K562 (cell line): ENCODE measurements at regions not wholly inside any gene's neighbourhood (a gene's known extent, or its start where the extent isn't known, plus 50 kb on each side); places are given as distances from the start of the nearest gene placed in this dataset.

Experiments
- ATAC-seq: fragments of 200-7000 bp; cut with Tn5 transposase; 3 replicates; pipeline ENCODE4 v1.9.1; 2020; ENCODE audit warnings: moderate library complexity
- BruUV-seq: library from RNA; stranded (reverse); fragments of 400-500 nt; replicated peaks from 2 replicates; lab custom pipeline; 2021; lab: Mats Ljungman, UMichigan
- CTCF ChIA-PET: fragments of 300-600 bp; formaldehyde crosslinking; extraction: SDS; loops from one replicate; lab custom pipeline; 2021; ENCODE audit warnings: low intra/inter-chr PET ratio; lab: Yijun Ruan, JAX
- POLR2A ChIA-PET: fragments of 300-600, 350-650 bp; sonication (Branson Sonifier 250); formaldehyde crosslinking; extraction: SDS; loops from one replicate; lab custom pipeline; 2021; ENCODE audit warnings: antibody characterized with exemption, inconsistent platforms; lab: Yijun Ruan, JAX
- DNase-seq, 4 experiments: peaks; one replicate each; pipeline versions ENCODE4 v3.0.0 to v3.0.0-alpha.2; 2011 to 2018; ENCODE audit warnings: low spot score in 3 of 4, mixed read lengths in 3 of 4; ENCODE audit errors: extremely low read depth in 1 of 4
- FAIRE-seq: peaks from 2 replicates; lab custom pipeline; 2011; peaks lifted over from hg19 to GRCh38; lab: Jason Lieb, UNC
- H2AFZ ChIP-seq: 2 replicates; pipeline ENCODE4 v1.6.0; 2011; ENCODE audit warnings: low read depth, low read length, control low read depth, inconsistent platforms
- H3K27ac ChIP-seq: fragments of 200-600 bp; 3 replicates; pipeline ENCODE4 v1.8.0; 2011; ENCODE audit warnings: low read depth, mild to moderate bottlenecking, control low read depth, inconsistent platforms, low read length, moderate library complexity, mixed read lengths; ENCODE audit errors: extremely low read depth
- H3K27me3 ChIP-seq, 2 experiments: fragments of 300-600 bp in 1 of 2; 2 replicates in 1 of 2; 3 replicates in 1 of 2; pipeline versions ENCODE4 v1.6.0 to v1.8.0; 2011; ENCODE audit warnings: inconsistent platforms in 2 of 2, low read length in 2 of 2, mild to moderate bottlenecking in 1 of 2, mixed read lengths in 1 of 2, moderate library complexity in 1 of 2; ENCODE audit not compliant: control insufficient read depth in 2 of 2, insufficient read depth in 2 of 2
- H3K36me3 ChIP-seq: fragments of 300-600 bp; 3 replicates; pipeline ENCODE4 v1.8.0; 2011; ENCODE audit warnings: mild to moderate bottlenecking, low read length, inconsistent platforms; ENCODE audit not compliant: control insufficient read depth, insufficient read depth
- H3K4me1 ChIP-seq, 2 experiments: fragments of 200-600 bp in 1 of 2; replicated peaks in 1 of 2; 2 replicates in 1 of 2; 3 replicates in 1 of 2; pipeline versions ENCODE4 v1.5.1 to v1.8.0; 2011; ENCODE audit warnings: inconsistent platforms in 2 of 2, low read length in 2 of 2, mild to moderate bottlenecking in 1 of 2, mixed read lengths in 1 of 2, moderate library complexity in 1 of 2; ENCODE audit not compliant: control insufficient read depth in 2 of 2, insufficient read depth in 2 of 2
- H3K4me2 ChIP-seq: 2 replicates; pipeline ENCODE4 v1.6.1; 2011; ENCODE audit warnings: low read length, control low read depth, inconsistent platforms, mixed read lengths; ENCODE audit not compliant: insufficient read depth
- H3K4me3 ChIP-seq: fragments of 200-600 bp; sonication (generic), shearing (Covaris generic); 2 replicates; pipeline ENCODE4 v1.5.1; 2016; ENCODE audit warnings: control low read depth, inconsistent platforms
- H3K79me2 ChIP-seq: fragments of 200-600 bp; 3 replicates; pipeline ENCODE4 v1.8.0; 2011; ENCODE audit warnings: low read length, inconsistent platforms; ENCODE audit not compliant: control insufficient read depth, insufficient read depth
- H3K9ac ChIP-seq, 2 experiments: 2 replicates each; pipeline versions ENCODE4 v1.6.0 to v1.6.1; 2011; ENCODE audit warnings: low read depth in 2 of 2, low read length in 2 of 2, control low read depth in 1 of 2, inconsistent platforms in 1 of 2, mild to moderate bottlenecking in 1 of 2, mixed read lengths in 1 of 2; ENCODE audit not compliant: insufficient read depth in 1 of 2
- H3K9me1 ChIP-seq: one replicate; pipeline ENCODE4 v1.6.0; 2011; ENCODE audit warnings: inconsistent platforms, mild to moderate bottlenecking, low read length, moderate library complexity; ENCODE audit not compliant: control insufficient read depth, insufficient read depth
- H3K9me3 ChIP-seq: replicated peaks from 2 replicates; pipeline ENCODE4 v1.5.1; 2011; ENCODE audit warnings: low read depth, low read length, inconsistent platforms; ENCODE audit not compliant: control insufficient read depth, insufficient read depth
- H4K20me1 ChIP-seq: replicated peaks from 2 replicates; pipeline ENCODE4 v1.6.1; 2011; ENCODE audit warnings: low read length, inconsistent platforms, mixed read lengths; ENCODE audit not compliant: control insufficient read depth, insufficient read depth
- KHSRP ChIP-seq: fragments of 450-650 bp; IDR thresholded peaks from 2 replicates; pipeline ENCODE4 v1.6.1; 2017
- PHTF2 ChIP-seq: fragments of 250-450 bp; sonication (Bioruptor Pico); IDR thresholded peaks from 2 replicates; pipeline ENCODE4 v1.5.0; 2021; ENCODE audit warnings: mild to moderate bottlenecking
- RHOXF2B ChIP-seq: fragments of 250-450 bp; sonication (Bioruptor Pico); conservative IDR thresholded peaks from 2 replicates; pipeline ENCODE4 v1.5.1; 2021
- RNF2 ChIP-seq: sonication (generic); IDR thresholded peaks from 2 replicates; pipeline ENCODE4 v1.6.1; 2016
- TCF7 ChIP-seq: sonication (generic); IDR thresholded peaks from 2 replicates; pipeline ENCODE4 v1.6.1; 2016; ENCODE audit warnings: antibody characterized with exemption, borderline replicate concordance
- TRIM24 ChIP-seq, 2 experiments: fragments of 450-650 bp; IDR thresholded peaks; 2 replicates each; pipeline ENCODE4 v1.6.1; 2016
- XRCC5 ChIP-seq: fragments of 200-400 bp; formaldehyde crosslinking; IDR thresholded peaks from 2 replicates; pipeline ENCODE4 v1.6.1; 2017; ENCODE audit warnings: low read depth, mild to moderate bottlenecking, low read length
- WGBS: fragments of 100-300 bp; shearing (Covaris generic); methylation state at CpG from one replicate; pipeline ENCODE4 v1.1.6; 2016; ENCODE audit warnings: low coverage, mixed read lengths; ENCODE audit not compliant: insufficient coverage; ENCODE audit errors: missing lambda C conversion rate; 5-methylcytosine and 5-hydroxymethylcytosine counted together
- in situ Hi-C: fragments of 300-500 bp; cut with MboI; formaldehyde crosslinking; loops from 4 replicates; pipeline ENCODE4 v1.15.0; 2018; ENCODE audit warnings: inconsistent platforms, mixed read lengths
- intact Hi-C: fragments of 100-400 bp; cut with micrococcal nuclease; formaldehyde crosslinking; loops from 2 replicates; pipeline ENCODE4 v1.14.2; 2022
- TF ChIP-seq, protein P1 (sequence below): fragments of 450-650 bp; formaldehyde crosslinking; IDR thresholded peaks from 2 replicates; pipeline ENCODE4 v1.4.0; 2020; ENCODE audit warnings: mild to moderate bottlenecking
- TF ChIP-seq, protein P2 (sequence below), 2 experiments: fragments of 450-650 bp in 1 of 2; sonication (generic) in 1 of 2; formaldehyde crosslinking in 1 of 2; IDR thresholded peaks; 2 replicates each; pipeline versions ENCODE4 v1.7.1 to v1.9.0; 2016 to 2022; ENCODE audit warnings: inconsistent platforms in 1 of 2, mild to moderate bottlenecking in 1 of 2, missing genetic modification reagents in 1 of 2
- TF ChIP-seq, protein P3 (sequence below): sonication (generic); formaldehyde crosslinking; IDR thresholded peaks from 2 replicates; pipeline ENCODE4 v1.9.0; 2022; ENCODE audit warnings: mild to moderate bottlenecking, missing genetic modification reagents

DNA sequence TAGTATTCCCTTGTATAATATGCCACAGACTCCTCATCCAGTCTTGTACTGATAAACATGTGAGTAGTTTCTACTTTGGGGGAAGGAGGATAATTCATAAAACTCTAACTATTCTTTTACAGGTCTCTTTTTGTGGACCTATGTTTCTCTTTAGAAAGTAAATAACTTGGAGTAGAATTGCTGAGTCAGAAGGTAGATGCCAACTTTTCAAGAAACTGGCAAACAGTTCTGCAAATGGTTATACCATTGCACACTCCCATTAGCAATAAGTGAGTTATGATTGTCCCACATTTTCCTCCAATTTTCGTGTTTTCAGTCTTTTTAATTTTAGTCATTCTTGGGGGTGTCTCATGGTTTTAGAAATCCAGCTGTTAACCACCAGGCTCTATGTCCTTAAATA, 477.2 kb upstream of the LRRTM4 start:
- ATAC-seq (no peak), FAIRE-seq (no peak), DNase-seq (no peak)
- no peaks in the 10 kb centered on the region for H3K4me1 ChIP-seq
- H3K27ac ChIP-seq: no peak overlapping the region
- H3K9ac ChIP-seq: no peak overlapping the region
- no peak overlapping the region for H3K4me3 ChIP-seq
- BruUV-seq: no TSS peak
- no peak overlapping the region for H2AFZ ChIP-seq
- no peak for TF ChIP-seq RHOXF2B (CRISPR knock-in tag)
- TF ChIP-seq PHTF2 (CRISPR knock-in tag): no peak
- no peak for TF ChIP-seq TCF7
- TF ChIP-seq, protein P1, sequence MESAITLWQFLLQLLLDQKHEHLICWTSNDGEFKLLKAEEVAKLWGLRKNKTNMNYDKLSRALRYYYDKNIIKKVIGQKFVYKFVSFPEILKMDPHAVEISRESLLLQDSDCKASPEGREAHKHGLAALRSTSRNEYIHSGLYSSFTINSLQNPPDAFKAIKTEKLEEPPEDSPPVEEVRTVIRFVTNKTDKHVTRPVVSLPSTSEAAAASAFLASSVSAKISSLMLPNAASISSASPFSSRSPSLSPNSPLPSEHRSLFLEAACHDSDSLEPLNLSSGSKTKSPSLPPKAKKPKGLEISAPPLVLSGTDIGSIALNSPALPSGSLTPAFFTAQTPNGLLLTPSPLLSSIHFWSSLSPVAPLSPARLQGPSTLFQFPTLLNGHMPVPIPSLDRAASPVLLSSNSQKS (CRISPR knock-in tag): no peak
- TF ChIP-seq KHSRP: no peak
- TF ChIP-seq RNF2: no peak
- TF ChIP-seq TRIM24 (IDR thresholded peaks at IDR 0.05): no peak
- TF ChIP-seq, protein P2, sequence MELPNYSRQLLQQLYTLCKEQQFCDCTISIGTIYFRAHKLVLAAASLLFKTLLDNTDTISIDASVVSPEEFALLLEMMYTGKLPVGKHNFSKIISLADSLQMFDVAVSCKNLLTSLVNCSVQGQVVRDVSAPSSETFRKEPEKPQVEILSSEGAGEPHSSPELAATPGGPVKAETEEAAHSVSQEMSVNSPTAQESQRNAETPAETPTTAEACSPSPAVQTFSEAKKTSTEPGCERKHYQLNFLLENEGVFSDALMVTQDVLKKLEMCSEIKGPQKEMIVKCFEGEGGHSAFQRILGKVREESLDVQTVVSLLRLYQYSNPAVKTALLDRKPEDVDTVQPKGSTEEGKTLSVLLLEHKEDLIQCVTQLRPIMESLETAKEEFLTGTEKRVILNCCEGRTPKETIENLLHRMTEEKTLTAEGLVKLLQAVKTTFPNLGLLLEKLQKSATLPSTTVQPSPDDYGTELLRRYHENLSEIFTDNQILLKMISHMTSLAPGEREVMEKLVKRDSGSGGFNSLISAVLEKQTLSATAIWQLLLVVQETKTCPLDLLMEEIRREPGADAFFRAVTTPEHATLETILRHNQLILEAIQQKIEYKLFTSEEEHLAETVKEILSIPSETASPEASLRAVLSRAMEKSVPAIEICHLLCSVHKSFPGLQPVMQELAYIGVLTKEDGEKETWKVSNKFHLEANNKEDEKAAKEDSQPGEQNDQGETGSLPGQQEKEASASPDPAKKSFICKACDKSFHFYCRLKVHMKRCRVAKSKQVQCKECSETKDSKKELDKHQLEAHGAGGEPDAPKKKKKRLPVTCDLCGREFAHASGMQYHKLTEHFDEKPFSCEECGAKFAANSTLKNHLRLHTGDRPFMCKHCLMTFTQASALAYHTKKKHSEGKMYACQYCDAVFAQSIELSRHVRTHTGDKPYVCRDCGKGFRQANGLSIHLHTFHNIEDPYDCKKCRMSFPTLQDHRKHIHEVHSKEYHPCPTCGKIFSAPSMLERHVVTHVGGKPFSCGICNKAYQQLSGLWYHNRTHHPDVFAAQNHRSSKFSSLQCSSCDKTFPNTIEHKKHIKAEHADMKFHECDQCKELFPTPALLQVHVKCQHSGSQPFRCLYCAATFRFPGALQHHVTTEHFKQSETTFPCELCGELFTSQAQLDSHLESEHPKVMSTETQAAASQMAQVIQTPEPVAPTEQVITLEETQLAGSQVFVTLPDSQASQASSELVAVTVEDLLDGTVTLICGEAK (IDR thresholded peaks at IDR 0.05): no peak
- TF ChIP-seq, protein P2 (CRISPR knock-in tag; IDR thresholded peaks at IDR 0.05): no peak
- TF ChIP-seq XRCC5: no peak
- TF ChIP-seq, protein P3, sequence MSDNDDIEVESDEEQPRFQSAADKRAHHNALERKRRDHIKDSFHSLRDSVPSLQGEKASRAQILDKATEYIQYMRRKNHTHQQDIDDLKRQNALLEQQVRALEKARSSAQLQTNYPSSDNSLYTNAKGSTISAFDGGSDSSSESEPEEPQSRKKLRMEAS (CRISPR knock-in tag): no peak
- H4K20me1 ChIP-seq: no peaks in the 10 kb centered on the region
- no peaks in the 10 kb centered on the region for H3K79me2 ChIP-seq
- no peak overlapping the region for H3K4me2 ChIP-seq
- intact Hi-C loops (no loop called here), in situ Hi-C loops (no loop called here)
- H3K9me3 ChIP-seq: no peaks in the 10 kb centered on the region
- no peaks in the 10 kb centered on the region for H3K27me3 ChIP-seq
- ChIA-PET POLR2A (no interaction called here), CTCF (no interaction called here)
- no peaks in the 10 kb centered on the region for H3K9me1 ChIP-seq
- H3K36me3 ChIP-seq: no peaks in the 10 kb centered on the region
- WGBS: 0% methylated on average over 1 of the region's 1 CpG
